ENCODE measurements at regions not wholly inside any gene's neighbourhood (a gene's known extent, or its start where the extent isn't known, plus 50 kb on each side); places are given as distances from the start of the nearest gene placed in this dataset.

GRCh38 chr17:70603226-70603625 is 433.9 kb downstream of the KCNJ2 start:
- no peak for DNase-seq

GRCh38 chr17:70604854-70605253 is 435.5 kb downstream of the KCNJ2 start:
- DNase-seq: no peak

DNA sequence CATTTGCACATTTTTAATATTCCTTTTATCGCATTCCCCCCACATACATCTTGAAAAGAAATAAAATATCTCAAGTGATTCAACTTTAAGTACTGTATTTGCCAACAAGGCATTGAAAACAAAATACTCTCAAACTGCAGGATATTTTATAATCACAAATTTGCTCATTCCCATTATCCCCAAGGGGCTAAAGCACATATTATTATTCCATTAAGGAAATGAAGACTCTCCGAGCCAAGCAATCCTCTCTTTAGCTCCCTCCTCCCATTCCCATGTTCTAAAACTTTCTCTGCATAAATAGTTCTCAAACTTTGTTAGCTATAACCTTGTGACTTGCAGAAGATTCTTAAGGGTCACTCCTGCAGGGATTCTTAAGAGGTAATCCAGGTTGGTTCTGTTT is 436.8 kb downstream of the KCNJ2 start:
- no peak for DNase-seq

DNA sequence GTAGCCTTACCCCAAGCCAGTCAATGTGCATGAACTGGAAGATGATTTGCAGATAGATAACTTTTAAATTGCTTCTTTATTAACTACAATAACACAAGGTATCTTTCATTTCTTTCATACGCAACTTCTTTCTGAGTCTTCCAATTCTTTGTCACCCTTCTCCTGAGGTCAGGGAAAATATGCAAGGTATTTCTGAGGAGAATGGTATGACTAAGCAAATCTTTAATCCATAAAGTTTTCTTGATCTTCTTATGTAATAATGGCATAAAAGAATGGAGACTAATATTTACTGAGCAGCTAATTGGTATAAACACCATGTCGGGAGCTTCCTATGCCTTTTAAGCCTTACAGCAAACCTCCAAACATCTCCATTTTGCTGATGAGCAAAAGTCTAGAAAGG is 438.9 kb downstream of the KCNJ2 start:
- no peak for DNase-seq

DNA sequence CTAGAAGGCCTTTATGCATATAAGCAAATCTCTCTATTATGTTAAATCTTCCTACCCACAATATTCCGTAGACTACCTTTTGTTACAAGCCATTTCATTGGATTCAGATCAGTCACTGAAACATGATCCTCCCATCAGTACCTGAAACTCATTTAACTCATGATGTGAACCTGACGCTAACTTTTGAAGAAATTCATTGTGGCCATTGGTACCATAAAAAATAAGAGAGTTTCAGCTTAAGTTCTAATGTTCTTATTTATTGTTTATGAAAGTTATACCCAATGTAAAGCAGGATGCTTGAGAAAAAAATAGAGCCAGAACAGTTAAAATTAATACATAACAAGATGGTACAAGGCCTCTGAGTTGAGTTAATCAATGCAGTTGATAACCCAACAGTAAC is 439.6 kb downstream of the KCNJ2 start:
- DNase-seq: no peak

DNA sequence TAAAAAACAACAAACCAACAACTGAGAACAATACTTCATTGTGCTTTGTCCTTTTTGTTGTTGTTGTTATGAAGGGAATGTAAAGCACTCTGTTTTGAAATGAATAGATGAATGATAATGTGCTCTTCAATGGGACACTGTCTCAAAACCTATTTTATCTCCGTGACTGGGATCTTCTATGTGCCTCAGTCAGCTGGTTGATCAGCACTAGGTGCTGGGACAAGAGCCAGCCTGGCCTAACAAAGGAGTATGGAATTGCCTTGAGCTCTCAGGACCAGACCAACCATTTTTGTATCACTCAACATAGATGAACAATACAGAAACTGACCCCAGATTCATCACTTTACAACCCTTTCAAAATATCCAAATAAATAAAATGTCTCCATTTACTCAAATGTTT is 440.2 kb downstream of the KCNJ2 start:
- DNase-seq: no peak

GRCh38 chr17:70610161-70610560 is 440.8 kb downstream of the KCNJ2 start:
- no peak for DNase-seq

- no peak for DNase-seq
Observed at GRCh38 chr17:70613681-70614080, 444.3 kb downstream of the KCNJ2 start.

- no peak for DNase-seq
Observed at GRCh38 chr17:70615831-70616230, 446.5 kb downstream of the KCNJ2 start.

DNA sequence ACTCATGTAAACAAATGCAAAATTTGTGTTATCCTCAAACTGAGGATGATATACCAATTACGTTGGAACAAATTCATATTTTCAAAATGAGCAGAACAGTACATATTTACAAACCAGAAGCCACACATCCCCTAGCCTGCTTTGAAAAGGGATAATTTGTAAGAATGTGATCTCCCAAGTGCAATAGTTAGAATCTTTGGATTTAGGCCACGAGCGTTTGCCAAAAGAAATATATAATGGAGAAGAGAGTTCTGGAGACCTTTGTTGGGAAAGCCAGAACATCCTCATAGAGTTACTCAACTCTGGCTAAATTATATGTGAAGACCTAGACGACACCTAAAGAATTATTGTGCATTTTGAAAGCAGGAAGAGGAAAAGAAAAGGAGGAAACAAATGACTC is 449.3 kb downstream of the KCNJ2 start:
- no peak for DNase-seq

GRCh38 chr17:70621566-70621965 is 452.2 kb downstream of the KCNJ2 start:
- DNase-seq: no peak

DNA sequence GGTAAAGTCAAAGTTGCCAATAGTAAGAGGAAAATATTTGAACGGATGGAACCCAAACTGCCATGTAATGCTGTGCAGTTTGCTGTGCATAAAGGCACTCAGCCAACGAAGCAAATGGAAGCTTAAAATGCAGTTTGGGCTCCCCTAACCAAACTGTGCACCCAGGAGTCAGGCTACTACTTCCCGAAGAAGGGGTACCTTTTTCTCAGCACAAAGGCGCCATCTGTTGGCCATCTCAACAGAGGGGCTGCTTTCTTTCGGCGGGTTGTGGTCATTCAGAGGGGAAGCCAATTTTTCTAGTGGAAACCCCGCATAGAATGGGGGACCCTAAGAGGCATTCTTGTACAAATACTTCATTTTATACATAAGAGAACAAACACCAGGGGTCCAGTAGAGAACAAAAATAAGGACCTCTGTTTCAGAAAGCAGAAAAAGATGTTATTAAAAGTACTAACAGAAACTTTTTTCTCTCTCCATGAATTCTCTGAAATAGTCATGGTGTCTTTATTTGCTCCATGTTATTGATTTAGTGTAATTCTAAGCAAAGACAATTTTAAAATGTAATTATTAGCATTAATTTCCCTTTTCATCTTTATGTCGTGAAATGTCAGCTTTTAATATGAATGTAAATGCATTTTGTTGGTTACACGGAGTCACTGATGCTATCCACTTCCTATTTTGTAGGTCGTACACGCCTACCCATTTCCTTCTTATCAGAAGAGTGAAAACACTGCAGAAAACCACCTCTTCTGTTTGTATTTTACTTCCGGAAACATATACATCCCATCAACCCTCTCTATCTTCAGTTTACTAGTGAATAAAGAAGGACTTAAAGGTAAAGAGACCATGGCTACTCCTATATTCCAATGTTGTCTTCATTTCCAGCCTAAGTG is 453.3 kb downstream of the KCNJ2 start:
- no peak for DNase-seq

GRCh38 chr17:70624211-70624610 is 454.9 kb downstream of the KCNJ2 start:
- DNase-seq: no peak

- DNase-seq: no peak
Observed at GRCh38 chr17:70629902-70630301, 460.6 kb downstream of the KCNJ2 start.

- DNase-seq: no peak
Observed at GRCh38 chr17:70636517-70637133, 467.3 kb downstream of the KCNJ2 start.

DNA sequence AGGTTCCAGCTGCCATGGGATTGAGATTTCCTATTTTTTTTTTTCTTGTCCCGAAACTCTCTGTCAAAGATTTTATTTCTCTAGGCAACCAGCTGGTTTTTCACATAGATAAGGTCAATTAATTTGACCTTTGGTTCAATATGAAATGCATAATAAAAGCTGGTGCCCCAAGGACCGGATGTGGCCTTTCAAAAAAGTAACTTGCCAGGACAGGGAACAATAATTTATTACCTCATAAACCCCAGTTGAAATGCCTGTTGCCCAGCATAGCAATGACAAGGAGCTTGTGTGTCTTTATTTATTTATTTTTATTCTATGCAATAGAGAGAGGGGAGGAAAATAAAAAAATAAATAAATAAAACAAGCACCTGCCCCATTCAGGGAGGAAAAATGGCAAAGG is 472.7 kb downstream of the KCNJ2 start:
- no peak for DNase-seq

- DNase-seq: no peak
Observed at GRCh38 chr17:70644096-70644495, 474.8 kb downstream of the KCNJ2 start.

DNA sequence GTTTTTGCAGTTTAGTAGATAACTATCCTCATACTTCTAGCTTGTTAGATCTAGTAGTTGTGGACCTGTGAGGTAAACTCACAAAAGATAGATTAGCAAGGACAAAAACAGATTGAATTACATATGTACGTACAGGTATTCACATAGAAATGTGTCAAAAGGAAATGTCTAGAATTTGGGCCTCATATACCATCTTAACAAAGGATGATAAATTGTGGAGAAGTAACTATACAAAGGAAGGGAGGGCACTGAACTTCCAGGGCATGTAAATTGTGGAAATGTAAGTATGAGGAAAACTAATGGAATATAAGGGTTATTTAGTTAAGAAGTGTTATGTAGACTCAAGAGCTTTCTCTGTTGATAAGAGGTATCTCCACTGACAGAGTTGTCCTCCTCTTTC is 477.3 kb downstream of the KCNJ2 start:
- no peak for DNase-seq

GRCh38 chr17:70648166-70648565 is 478.8 kb downstream of the KCNJ2 start:
- no peak for DNase-seq

GRCh38 chr17:70653850-70654249 is 484.5 kb downstream of the KCNJ2 start:
- DNase-seq: no peak

GRCh38 chr17:70654706-70655105 is 485.4 kb downstream of the KCNJ2 start:
- no peak for DNase-seq

DNA sequence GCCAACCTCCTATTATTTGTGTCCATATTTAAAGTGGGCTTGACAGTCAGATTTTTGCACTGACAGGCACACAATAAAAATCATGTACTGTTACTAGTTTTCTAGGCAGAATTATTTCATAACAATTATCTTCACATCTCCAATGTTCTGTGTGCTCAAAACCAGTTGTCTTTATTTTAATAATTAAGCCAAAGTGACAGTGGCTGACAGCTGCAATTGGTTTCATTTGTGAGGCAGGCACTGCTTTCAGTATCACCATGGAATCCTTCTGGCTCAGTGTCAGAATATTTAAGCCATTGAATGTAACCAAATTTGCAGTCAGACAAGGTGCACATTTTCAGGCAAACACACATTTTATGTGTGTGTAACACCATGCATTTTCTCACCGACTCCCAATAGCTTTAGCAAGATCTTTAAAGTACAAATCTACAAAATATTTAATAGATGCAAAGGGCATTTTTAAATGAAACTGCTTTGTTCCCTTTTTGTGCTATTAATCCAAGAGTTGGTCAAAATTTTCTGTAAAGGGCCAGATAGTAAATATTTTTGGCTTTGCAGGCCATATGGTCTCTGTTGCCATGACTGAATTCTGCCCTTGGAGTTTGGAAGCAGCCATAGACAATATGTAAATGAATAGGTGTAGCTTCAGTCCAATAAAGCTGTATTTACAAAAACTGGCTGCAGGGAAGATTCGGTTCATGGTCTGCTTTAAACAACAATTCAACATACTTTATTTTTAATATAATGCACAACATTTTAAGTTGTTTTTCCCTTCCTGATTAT is 486.0 kb downstream of the KCNJ2 start:
- no peak for DNase-seq

DNA sequence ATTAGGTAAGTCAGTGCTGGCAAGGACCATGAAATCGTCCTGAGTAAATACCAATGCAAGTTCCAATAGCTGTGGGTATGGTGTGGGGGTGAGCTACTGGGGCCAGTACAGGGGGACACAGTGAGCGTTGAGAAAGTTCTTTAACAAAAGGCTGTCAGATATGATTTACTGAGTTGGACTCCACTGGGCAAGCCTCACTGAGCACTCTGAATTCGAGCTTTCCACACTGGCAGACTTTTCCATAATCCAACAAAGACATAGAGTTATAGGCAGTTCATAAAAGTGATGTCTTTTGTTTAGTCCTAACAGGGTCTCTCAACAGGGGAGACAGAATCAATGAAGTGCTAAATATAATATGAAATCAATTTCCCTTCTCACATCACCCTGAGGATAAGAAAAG is 489.0 kb downstream of the KCNJ2 start:
- no peak for DNase-seq

- no peak for DNase-seq
Observed at GRCh38 chr17:70658840-70659239, 489.5 kb downstream of the KCNJ2 start.
